HEK293T (cell line): ENCODE measurements at regions not wholly inside any gene's neighbourhood (a gene's known extent, or its start where the extent isn't known, plus 50 kb on each side); places are given as distances from the start of the nearest gene placed in this dataset.

Source experiments
- ARNT ChIP-seq: fragments of 450-650 bp; IDR thresholded peaks from 2 replicates; pipeline ENCODE4 v1.6.1; 2017; ENCODE audit warnings: mild to moderate bottlenecking
- BHLHE40 ChIP-seq: fragments of 450-650 bp; IDR thresholded peaks from 2 replicates; pipeline ENCODE4 v1.6.1; 2016; ENCODE audit warnings: mild to moderate bottlenecking, moderate library complexity, borderline replicate concordance
- ELF4 ChIP-seq: fragments of 450-650 bp; IDR thresholded peaks from 2 replicates; pipeline ENCODE4 v1.6.1; 2017; ENCODE audit warnings: antibody characterized with exemption
- FOXA1 ChIP-seq: fragments of 450-650 bp; IDR thresholded peaks from 2 replicates; pipeline ENCODE4 v1.6.1; 2016; ENCODE audit warnings: mild to moderate bottlenecking
- FOXK2 ChIP-seq: fragments of 450-650 bp; IDR thresholded peaks from 2 replicates; pipeline ENCODE4 v1.6.1; 2016; ENCODE audit warnings: mild to moderate bottlenecking
- FOXM1 ChIP-seq: fragments of 450-650 bp; IDR thresholded peaks from 2 replicates; pipeline ENCODE4 v1.6.1; 2017; ENCODE audit warnings: mild to moderate bottlenecking, borderline replicate concordance
- HDGF ChIP-seq: fragments of 450-650 bp; IDR thresholded peaks from 2 replicates; pipeline ENCODE4 v1.6.1; 2017; ENCODE audit warnings: antibody characterized with exemption, borderline replicate concordance
- L3MBTL2 ChIP-seq: fragments of 450-650 bp; conservative IDR thresholded peaks from 2 replicates; pipeline ENCODE4 v1.6.1; 2016; ENCODE audit warnings: mild to moderate bottlenecking
- LEF1 ChIP-seq: fragments of 450-650 bp; IDR thresholded peaks from 2 replicates; pipeline ENCODE4 v1.6.1; 2017; ENCODE audit warnings: mild to moderate bottlenecking, borderline replicate concordance
- PKNOX1 ChIP-seq: fragments of 450-650 bp; IDR thresholded peaks from 2 replicates; pipeline ENCODE4 v1.6.1; 2016
- SP1 ChIP-seq: fragments of 450-650 bp; IDR thresholded peaks from 2 replicates; pipeline ENCODE4 v1.6.1; 2017
- SUZ12 ChIP-seq: fragments of 450-650 bp; IDR thresholded peaks from 2 replicates; pipeline ENCODE4 v1.6.1; 2016; ENCODE audit warnings: mild to moderate bottlenecking
- TARDBP ChIP-seq: fragments of 450-650 bp; IDR thresholded peaks from 2 replicates; pipeline ENCODE4 v1.6.1; 2016
- ZNF384 ChIP-seq: fragments of 450-650 bp; IDR thresholded peaks from 2 replicates; pipeline ENCODE4 v1.6.1; 2016

- TF ChIP-seq FOXA1 (no peak), TARDBP (no peak), PKNOX1 (no peak), ARNT (no peak), ZNF384 (no peak), SP1 (no peak), HDGF (no peak), BHLHE40 (no peak), SUZ12 (no peak), FOXM1 (no peak), FOXK2 (no peak), LEF1 (no peak), L3MBTL2 (no peak), ELF4 (no peak)
Observed at GRCh38 chr4:35541888-35542213, 702.5 kb downstream of the ARAP2 start.
